OCI-LY7 (cell line): ENCODE measurements at regions not wholly inside any gene's neighbourhood (a gene's known extent, or its start where the extent isn't known, plus 50 kb on each side); places are given as distances from the start of the nearest gene placed in this dataset.

Experiments used
- BruUV-seq: library from RNA; stranded (reverse); fragments of 400-500 nt; replicated peaks from 2 replicates; lab custom pipeline; 2021; lab: Mats Ljungman, UMichigan
- CTCF ChIA-PET: fragments of 300-600 bp; sonication (Branson Sonifier 250); formaldehyde crosslinking; loops from one replicate; lab custom pipeline; 2022; ENCODE audit warnings: antibody characterized with exemption; ENCODE audit not compliant: unreplicated experiment; lab: Charles Lee
- POLR2A ChIA-PET: fragments of 300-600 bp; sonication (Branson Sonifier 250); formaldehyde crosslinking; loops from one replicate; lab custom pipeline; 2022; ENCODE audit warnings: antibody characterized with exemption; lab: Charles Lee
- DNase-seq: peaks from one replicate; pipeline ENCODE4 v3.0.0-alpha.2; 2015; ENCODE audit warnings: low spot score
- H2AFZ ChIP-seq: fragments of 200-600 bp; sonication (generic), shearing (Covaris generic); 2 replicates; pipeline ENCODE4 v1.6.1; 2014; ENCODE audit warnings: mild to moderate bottlenecking, antibody characterized with exemption, low read length, moderate library complexity
- H3K27ac ChIP-seq: fragments of 200-600 bp; sonication (generic); 2 replicates; pipeline ENCODE4 v1.5.1; 2014; ENCODE audit warnings: mixed run types, low read depth, mild to moderate bottlenecking, moderate library complexity, low read length, inconsistent platforms; ENCODE audit not compliant: poor library complexity, severe bottlenecking
- H3K36me3 ChIP-seq: fragments of 200-600 bp; sonication (generic); 2 replicates; pipeline ENCODE4 v1.6.1; 2014; ENCODE audit warnings: mild to moderate bottlenecking, antibody characterized with exemption, low read length, moderate library complexity, mixed read lengths; ENCODE audit not compliant: insufficient read depth
- H3K4me1 ChIP-seq: fragments of 200-600 bp; sonication (generic); 2 replicates; pipeline ENCODE4 v1.5.1; 2014; ENCODE audit warnings: mild to moderate bottlenecking, low read length; ENCODE audit not compliant: insufficient read depth, poor library complexity, severe bottlenecking
- H3K4me2 ChIP-seq: fragments of 200-600 bp; sonication (generic); 2 replicates; pipeline ENCODE4 v1.6.1; 2014; ENCODE audit warnings: mild to moderate bottlenecking, low read length
- H3K4me3 ChIP-seq: fragments of 200-600 bp; sonication (generic); 2 replicates; pipeline ENCODE4 v1.5.1; 2014; ENCODE audit warnings: mild to moderate bottlenecking, low read depth, low read length; ENCODE audit not compliant: poor library complexity, severe bottlenecking
- H3K79me2 ChIP-seq: fragments of 200-600 bp; sonication (generic); 2 replicates; pipeline ENCODE4 v1.6.1; 2016; ENCODE audit warnings: low read depth, mild to moderate bottlenecking, low read length, moderate library complexity, mixed read lengths; ENCODE audit not compliant: insufficient read depth
- H3K9me2 ChIP-seq: fragments of 200-600 bp; sonication (generic); 2 replicates; pipeline ENCODE4 v1.6.1; 2016; ENCODE audit warnings: mild to moderate bottlenecking, low read length, mixed read lengths; ENCODE audit not compliant: insufficient read depth
- H3K9me3 ChIP-seq: fragments of 200-600 bp; sonication (generic); 2 replicates; pipeline ENCODE4 v1.6.1; 2014; ENCODE audit warnings: mild to moderate bottlenecking, mixed run types, low read length, mixed read lengths
- H4K20me1 ChIP-seq: fragments of 200-600 bp; sonication (generic); 2 replicates; pipeline ENCODE4 v1.6.1; 2014; ENCODE audit warnings: mild to moderate bottlenecking, antibody characterized with exemption, low read length, moderate library complexity, mixed read lengths; ENCODE audit not compliant: insufficient read depth
- CTCF ChIP-seq: fragments of 200-600 bp; sonication (generic); conservative IDR thresholded peaks from 2 replicates; pipeline ENCODE4 v1.5.1; 2014; ENCODE audit warnings: mild to moderate bottlenecking, antibody characterized with exemption, low read length, moderate library complexity, mixed read lengths
- EZH2phosphoT487 ChIP-seq: fragments of 200-600 bp; sonication (generic); IDR thresholded peaks from 2 replicates; pipeline ENCODE4 v1.6.1; 2018; ENCODE audit warnings: low read depth, borderline replicate concordance, mild to moderate bottlenecking, mixed run types, antibody characterized with exemption, low read length, moderate library complexity, mixed read lengths
- intact Hi-C: fragments of 100-400 bp; cut with micrococcal nuclease; formaldehyde crosslinking; loops from one replicate; pipeline ENCODE4 v1.10.0; 2022; ENCODE audit not compliant: unreplicated experiment

GRCh38 chr7:52668435-52668834 is 367.0 kb upstream of the POM121L12 start:
- H3K79me2 ChIP-seq = no peaks in the 10 kb centered on the region
- H3K4me2 ChIP-seq = no peak overlapping the region
- no peaks in the 10 kb centered on the region for H4K20me1 ChIP-seq
- TF ChIP-seq EZH2phosphoT487 = no peak
- TF ChIP-seq CTCF = no peak
- CTCF ChIA-PET = no interaction called here
- no peaks in the 10 kb centered on the region for H3K36me3 ChIP-seq
- no peaks in the 10 kb centered on the region for H3K4me1 ChIP-seq
- no peaks in the 10 kb centered on the region for H3K9me2 ChIP-seq
- BruUV-seq = no TSS peak
- H3K9me3 ChIP-seq = no peaks in the 10 kb centered on the region
- H3K27ac ChIP-seq = no peak overlapping the region
- no peak overlapping the region for H2AFZ ChIP-seq
- POLR2A ChIA-PET = no interaction called here
- no peak overlapping the region for H3K4me3 ChIP-seq
- no peak for DNase-seq
- intact Hi-C loops = no loop called here

- no peak overlapping the region for H2AFZ ChIP-seq
- H4K20me1 ChIP-seq = no peaks in the 10 kb centered on the region
- TF ChIP-seq CTCF = no peak
- no peak for TF ChIP-seq EZH2phosphoT487
- H3K79me2 ChIP-seq = no peaks in the 10 kb centered on the region
- no peak overlapping the region for H3K27ac ChIP-seq
- no peaks in the 10 kb centered on the region for H3K9me3 ChIP-seq
- no peak overlapping the region for H3K4me3 ChIP-seq
- no peaks in the 10 kb centered on the region for H3K4me1 ChIP-seq
- no peaks in the 10 kb centered on the region for H3K9me2 ChIP-seq
- BruUV-seq = no TSS peak
- no peaks in the 10 kb centered on the region for H3K36me3 ChIP-seq
- DNase-seq = no peak
- ChIA-PET POLR2A (no interaction called here), CTCF (no interaction called here)
- no peak overlapping the region for H3K4me2 ChIP-seq
- intact Hi-C loops = no loop called here
These were observed 376.3 kb upstream of the POM121L12 start for GRCh38 chr7:52659178-52659577.

GRCh38 chr7:52656098-52656497 is 379.3 kb upstream of the POM121L12 start:
- no peak overlapping the region for H3K4me3 ChIP-seq
- H3K4me2 ChIP-seq = no peak overlapping the region
- DNase-seq = no peak
- CTCF ChIA-PET = no interaction called here
- POLR2A ChIA-PET = interaction anchor here (0.8 kb wide), 1 partner anchor 30 kb away, joined by 4 read pairs; no protein-coding TSS in a partner anchor
- no TSS peak for BruUV-seq
- intact Hi-C loops = no loop called here
- no peaks in the 10 kb centered on the region for H3K9me2 ChIP-seq
- no peak for TF ChIP-seq EZH2phosphoT487
- no peak for TF ChIP-seq CTCF
- no peak overlapping the region for H3K27ac ChIP-seq
- H3K9me3 ChIP-seq = no peaks in the 10 kb centered on the region
- H3K79me2 ChIP-seq = no peaks in the 10 kb centered on the region
- no peaks in the 10 kb centered on the region for H3K36me3 ChIP-seq
- no peaks in the 10 kb centered on the region for H4K20me1 ChIP-seq
- H3K4me1 ChIP-seq = no peaks in the 10 kb centered on the region
- no peak overlapping the region for H2AFZ ChIP-seq
